ENCODE measurements at regions not wholly inside any gene's neighbourhood (a gene's known extent, or its start where the extent isn't known, plus 50 kb on each side); places are given as distances from the start of the nearest gene placed in this dataset.
"Not testable (repeated sequence)": the region's sequence is repeated elsewhere in the genome, so short reads cannot be mapped to it uniquely, and the experiment has no call there.

GRCh38 chr17:34039759-34040555, 215.1 kb upstream of the CCL2 start:
- DNase-seq (ENCODE audit: extremely low read depth, low read depth, low spot score) = not testable (repeated sequence)

GRCh38 chr17:34045990-34046389, 209.1 kb upstream of the CCL2 start:
- no peak for DNase-seq (ENCODE audit: extremely low read depth, low read depth, low spot score)

- DNase-seq (ENCODE audit: extremely low read depth, low read depth, low spot score) = no peak
Measured at GRCh38 chr17:34051046-34051445, 204.0 kb upstream of the CCL2 start.

- no peak for DNase-seq (ENCODE audit: extremely low read depth, low read depth, low spot score)
Measured at GRCh38 chr17:34054495-34054894, 200.6 kb upstream of the CCL2 start.

GRCh38 chr17:34055606-34056005, 199.5 kb upstream of the CCL2 start:
- no peak for DNase-seq (ENCODE audit: extremely low read depth, low read depth, low spot score)

- no peak for DNase-seq (ENCODE audit: extremely low read depth, low read depth, low spot score)
Measured at GRCh38 chr17:34059423-34060220, 195.5 kb upstream of the CCL2 start.

- DNase-seq (ENCODE audit: extremely low read depth, low read depth, low spot score) = no peak
Measured at GRCh38 chr17:34066528-34066927, 188.6 kb upstream of the CCL2 start.

GRCh38 chr17:34067011-34067410, 188.1 kb upstream of the CCL2 start:
- DNase-seq (ENCODE audit: extremely low read depth, low read depth, low spot score) = no peak

GRCh38 chr17:34068571-34068970, 186.5 kb upstream of the CCL2 start:
- no peak for DNase-seq (ENCODE audit: extremely low read depth, low read depth, low spot score)

- DNase-seq (ENCODE audit: extremely low read depth, low read depth, low spot score) = no peak
Measured at GRCh38 chr17:34070712-34071111, 184.4 kb upstream of the CCL2 start.

GRCh38 chr17:34071886-34072420, 183.1 kb upstream of the CCL2 start:
- DNase-seq (ENCODE audit: extremely low read depth, low read depth, low spot score) = no peak

- DNase-seq (ENCODE audit: extremely low read depth, low read depth, low spot score) = no peak
Measured at GRCh38 chr17:34075076-34075475, 180.0 kb upstream of the CCL2 start.

- no peak for DNase-seq (ENCODE audit: extremely low read depth, low read depth, low spot score)
Measured at GRCh38 chr17:34076743-34077631, 178.1 kb upstream of the CCL2 start.

GRCh38 chr17:34081269-34081668, 173.8 kb upstream of the CCL2 start:
- no peak for DNase-seq (ENCODE audit: extremely low read depth, low read depth, low spot score)

- DNase-seq (ENCODE audit: extremely low read depth, low read depth, low spot score) = no peak
Measured at GRCh38 chr17:34082404-34082803, 172.7 kb upstream of the CCL2 start.

- not testable (repeated sequence) for DNase-seq (ENCODE audit: extremely low read depth, low read depth, low spot score)
Measured at GRCh38 chr17:34089042-34089441, 166.0 kb upstream of the CCL2 start.

GRCh38 chr17:34090593-34090992, 164.5 kb upstream of the CCL2 start:
- no peak for DNase-seq (ENCODE audit: extremely low read depth, low read depth, low spot score)

GRCh38 chr17:34091975-34092374, 163.1 kb upstream of the CCL2 start:
- no peak for DNase-seq (ENCODE audit: extremely low read depth, low read depth, low spot score)

- DNase-seq (ENCODE audit: extremely low read depth, low read depth, low spot score) = no peak
Measured at GRCh38 chr17:34095106-34095505, 160.0 kb upstream of the CCL2 start.

GRCh38 chr17:34098699-34099098, 156.4 kb upstream of the CCL2 start:
- DNase-seq (ENCODE audit: extremely low read depth, low read depth, low spot score) = no peak

All from glomerular endothelial cell (primary cell).